HepG2 (cell line): ENCODE measurements at regions not wholly inside any gene's neighbourhood (a gene's known extent, or its start where the extent isn't known, plus 50 kb on each side); places are given as distances from the start of the nearest gene placed in this dataset.

ENCODE experiments used
- ARID5B ChIP-seq: IDR thresholded peaks from 2 replicates; pipeline ENCODE4 v1.4.0; 2020; ENCODE audit warnings: mild to moderate bottlenecking, missing genetic modification reagents
- CEBPB ChIP-seq: IDR thresholded peaks from 2 replicates; pipeline ENCODE4 v1.6.1; 2011; ENCODE audit warnings: low read depth, low read length, improper control_type of control experiment, borderline replicate concordance
- GATA4 ChIP-seq: sonication (generic); IDR thresholded peaks from 2 replicates; pipeline ENCODE4 v1.6.1; 2016; ENCODE audit warnings: antibody characterized with exemption, low read depth, borderline replicate concordance
- RBFOX2 ChIP-seq: fragments of 200-400 bp; formaldehyde crosslinking; IDR thresholded peaks from 2 replicates; pipeline ENCODE4 v1.6.1; 2017; ENCODE audit warnings: low read depth, mild to moderate bottlenecking, low read length
- REL ChIP-seq: sonication (generic); formaldehyde crosslinking; conservative IDR thresholded peaks from 2 replicates; pipeline ENCODE4 v1.8.0; 2022; ENCODE audit warnings: mild to moderate bottlenecking, missing genetic modification reagents, moderate library complexity
- SMYD3 ChIP-seq: sonication (generic); formaldehyde crosslinking; IDR thresholded peaks from 2 replicates; pipeline ENCODE4 v1.8.1; 2023; ENCODE audit warnings: mild to moderate bottlenecking, missing genetic modification reagents
- SOX5 ChIP-seq: IDR thresholded peaks from 2 replicates; pipeline ENCODE4 v1.6.1; 2016; ENCODE audit warnings: borderline replicate concordance
- SRSF9 ChIP-seq: fragments of 200-400 bp; formaldehyde crosslinking; IDR thresholded peaks from 2 replicates; pipeline ENCODE4 v1.6.1; 2018; ENCODE audit warnings: borderline replicate concordance, mild to moderate bottlenecking, low read depth, low read length; ENCODE audit not compliant: insufficient read depth, poor library complexity, severe bottlenecking
- ZNF644 ChIP-seq: IDR thresholded peaks from 2 replicates; pipeline ENCODE4 v1.6.1; 2016; ENCODE audit warnings: low read depth
- ZNF75D ChIP-seq: sonication (generic); formaldehyde crosslinking; IDR thresholded peaks from 2 replicates; pipeline ENCODE4 v1.8.1; 2023; ENCODE audit warnings: missing genetic modification reagents, mild to moderate bottlenecking, borderline replicate concordance
- TF ChIP-seq, protein P1 (sequence below): sonication (generic); formaldehyde crosslinking; IDR thresholded peaks from 2 replicates; pipeline ENCODE4 v1.4.0; 2020; ENCODE audit warnings: missing genetic modification reagents, mild to moderate bottlenecking, borderline replicate concordance
- TF ChIP-seq, protein P2 (sequence below): sonication (generic); formaldehyde crosslinking; IDR thresholded peaks from 2 replicates; pipeline ENCODE4 v1.4.0; 2020; ENCODE audit warnings: missing genetic modification reagents
- TF ChIP-seq, protein P3 (sequence below): sonication (generic); formaldehyde crosslinking; IDR thresholded peaks from 2 replicates; pipeline ENCODE4 v1.9.0; 2022; ENCODE audit warnings: low read depth, missing genetic modification reagents

DNA sequence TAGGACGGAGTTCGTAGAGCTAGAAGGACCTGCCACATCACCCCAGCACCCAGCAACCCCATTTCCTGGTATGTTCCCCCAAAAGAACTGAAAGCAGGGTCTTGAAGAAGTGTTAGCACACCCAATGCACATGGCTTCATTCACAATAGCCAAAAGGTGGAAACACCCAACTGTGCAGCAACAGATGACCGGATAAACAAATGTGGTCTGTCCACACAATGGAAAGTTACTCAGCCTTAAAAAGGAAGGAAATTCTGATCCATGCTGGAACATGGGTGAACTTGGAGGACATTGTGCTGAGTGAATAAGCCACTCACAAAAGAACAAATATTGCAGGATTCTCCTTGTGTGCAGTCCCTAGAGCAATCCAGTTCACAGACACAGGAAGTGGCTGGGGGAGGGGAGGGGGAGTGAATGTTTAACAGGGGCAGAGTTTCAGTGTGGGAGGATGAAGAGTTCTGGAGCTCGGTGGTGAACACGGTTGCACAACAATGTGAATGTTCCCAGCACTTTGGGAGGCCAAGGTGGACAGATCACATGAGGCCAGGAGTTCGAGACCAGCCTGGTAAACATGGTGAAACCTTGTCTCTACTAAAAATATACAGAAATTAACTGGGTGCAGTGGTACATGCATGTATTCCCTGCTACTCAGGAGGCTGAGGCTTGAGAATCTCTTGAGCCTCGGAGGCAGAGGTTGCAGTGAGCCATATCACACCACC lies 157.5 kb downstream of the NUP210 start (continued):
- peak; percentile 96 for TF ChIP-seq ARID5B (CRISPR knock-in tag)
- TF ChIP-seq, protein P1, sequence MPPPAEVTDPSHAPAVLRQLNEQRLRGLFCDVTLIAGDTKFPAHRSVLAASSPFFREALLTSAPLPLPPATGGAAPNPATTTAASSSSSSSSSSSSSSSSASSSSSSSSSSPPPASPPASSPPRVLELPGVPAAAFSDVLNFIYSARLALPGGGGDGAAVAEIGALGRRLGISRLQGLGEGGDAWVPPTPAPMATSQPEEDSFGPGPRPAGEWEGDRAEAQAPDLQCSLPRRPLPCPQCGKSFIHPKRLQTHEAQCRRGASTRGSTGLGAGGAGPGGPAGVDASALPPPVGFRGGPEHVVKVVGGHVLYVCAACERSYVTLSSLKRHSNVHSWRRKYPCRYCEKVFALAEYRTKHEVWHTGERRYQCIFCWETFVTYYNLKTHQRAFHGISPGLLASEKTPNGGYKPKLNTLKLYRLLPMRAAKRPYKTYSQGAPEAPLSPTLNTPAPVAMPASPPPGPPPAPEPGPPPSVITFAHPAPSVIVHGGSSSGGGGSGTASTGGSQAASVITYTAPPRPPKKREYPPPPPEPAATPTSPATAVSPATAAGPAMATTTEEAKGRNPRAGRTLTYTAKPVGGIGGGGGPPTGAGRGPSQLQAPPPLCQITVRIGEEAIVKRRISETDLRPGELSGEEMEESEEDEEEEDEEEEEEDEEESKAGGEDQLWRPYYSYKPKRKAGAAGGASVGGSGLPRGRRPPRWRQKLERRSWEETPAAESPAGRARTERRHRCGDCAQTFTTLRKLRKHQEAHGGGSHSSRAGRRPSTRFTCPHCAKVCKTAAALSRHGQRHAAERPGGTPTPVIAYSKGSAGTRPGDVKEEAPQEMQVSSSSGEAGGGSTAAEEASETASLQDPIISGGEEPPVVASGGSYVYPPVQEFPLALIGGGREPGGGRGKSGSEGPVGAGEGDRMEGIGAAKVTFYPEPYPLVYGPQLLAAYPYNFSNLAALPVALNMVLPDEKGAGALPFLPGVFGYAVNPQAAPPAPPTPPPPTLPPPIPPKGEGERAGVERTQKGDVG (CRISPR knock-in tag) = peak; percentile 79; the same call in 1 of the 2 replicates
- no peak for TF ChIP-seq RBFOX2
- TF ChIP-seq, protein P2, sequence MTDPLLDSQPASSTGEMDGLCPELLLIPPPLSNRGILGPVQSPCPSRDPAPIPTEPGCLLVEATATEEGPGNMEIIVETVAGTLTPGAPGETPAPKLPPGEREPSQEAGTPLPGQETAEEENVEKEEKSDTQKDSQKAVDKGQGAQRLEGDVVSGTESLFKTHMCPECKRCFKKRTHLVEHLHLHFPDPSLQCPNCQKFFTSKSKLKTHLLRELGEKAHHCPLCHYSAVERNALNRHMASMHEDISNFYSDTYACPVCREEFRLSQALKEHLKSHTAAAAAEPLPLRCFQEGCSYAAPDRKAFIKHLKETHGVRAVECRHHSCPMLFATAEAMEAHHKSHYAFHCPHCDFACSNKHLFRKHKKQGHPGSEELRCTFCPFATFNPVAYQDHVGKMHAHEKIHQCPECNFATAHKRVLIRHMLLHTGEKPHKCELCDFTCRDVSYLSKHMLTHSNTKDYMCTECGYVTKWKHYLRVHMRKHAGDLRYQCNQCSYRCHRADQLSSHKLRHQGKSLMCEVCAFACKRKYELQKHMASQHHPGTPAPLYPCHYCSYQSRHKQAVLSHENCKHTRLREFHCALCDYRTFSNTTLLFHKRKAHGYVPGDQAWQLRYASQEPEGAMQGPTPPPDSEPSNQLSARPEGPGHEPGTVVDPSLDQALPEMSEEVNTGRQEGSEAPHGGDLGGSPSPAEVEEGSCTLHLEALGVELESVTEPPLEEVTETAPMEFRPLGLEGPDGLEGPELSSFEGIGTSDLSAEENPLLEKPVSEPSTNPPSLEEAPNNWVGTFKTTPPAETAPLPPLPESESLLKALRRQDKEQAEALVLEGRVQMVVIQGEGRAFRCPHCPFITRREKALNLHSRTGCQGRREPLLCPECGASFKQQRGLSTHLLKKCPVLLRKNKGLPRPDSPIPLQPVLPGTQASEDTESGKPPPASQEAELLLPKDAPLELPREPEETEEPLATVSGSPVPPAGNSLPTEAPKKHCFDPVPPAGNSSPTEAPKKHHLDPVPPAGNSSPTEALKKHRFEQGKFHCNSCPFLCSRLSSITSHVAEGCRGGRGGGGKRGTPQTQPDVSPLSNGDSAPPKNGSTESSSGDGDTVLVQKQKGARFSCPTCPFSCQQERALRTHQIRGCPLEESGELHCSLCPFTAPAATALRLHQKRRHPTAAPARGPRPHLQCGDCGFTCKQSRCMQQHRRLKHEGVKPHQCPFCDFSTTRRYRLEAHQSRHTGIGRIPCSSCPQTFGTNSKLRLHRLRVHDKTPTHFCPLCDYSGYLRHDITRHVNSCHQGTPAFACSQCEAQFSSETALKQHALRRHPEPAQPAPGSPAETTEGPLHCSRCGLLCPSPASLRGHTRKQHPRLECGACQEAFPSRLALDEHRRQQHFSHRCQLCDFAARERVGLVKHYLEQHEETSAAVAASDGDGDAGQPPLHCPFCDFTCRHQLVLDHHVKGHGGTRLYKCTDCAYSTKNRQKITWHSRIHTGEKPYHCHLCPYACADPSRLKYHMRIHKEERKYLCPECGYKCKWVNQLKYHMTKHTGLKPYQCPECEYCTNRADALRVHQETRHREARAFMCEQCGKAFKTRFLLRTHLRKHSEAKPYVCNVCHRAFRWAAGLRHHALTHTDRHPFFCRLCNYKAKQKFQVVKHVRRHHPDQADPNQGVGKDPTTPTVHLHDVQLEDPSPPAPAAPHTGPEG (CRISPR knock-in tag) = peak; percentile 45; the same call in 1 of the 2 replicates
- TF ChIP-seq ZNF644 = peak; percentile 99
- no peak for TF ChIP-seq GATA4
- no peak for TF ChIP-seq SRSF9
- TF ChIP-seq ZNF75D (CRISPR knock-in tag) = no peak
- TF ChIP-seq SOX5 = peak; percentile 95
- TF ChIP-seq REL (CRISPR knock-in tag) = no peak
- TF ChIP-seq SMYD3 (CRISPR knock-in tag) = peak; percentile 60; the same call in 1 of the 2 replicates
- TF ChIP-seq CEBPB = peak; percentile 97
- TF ChIP-seq, protein P3, sequence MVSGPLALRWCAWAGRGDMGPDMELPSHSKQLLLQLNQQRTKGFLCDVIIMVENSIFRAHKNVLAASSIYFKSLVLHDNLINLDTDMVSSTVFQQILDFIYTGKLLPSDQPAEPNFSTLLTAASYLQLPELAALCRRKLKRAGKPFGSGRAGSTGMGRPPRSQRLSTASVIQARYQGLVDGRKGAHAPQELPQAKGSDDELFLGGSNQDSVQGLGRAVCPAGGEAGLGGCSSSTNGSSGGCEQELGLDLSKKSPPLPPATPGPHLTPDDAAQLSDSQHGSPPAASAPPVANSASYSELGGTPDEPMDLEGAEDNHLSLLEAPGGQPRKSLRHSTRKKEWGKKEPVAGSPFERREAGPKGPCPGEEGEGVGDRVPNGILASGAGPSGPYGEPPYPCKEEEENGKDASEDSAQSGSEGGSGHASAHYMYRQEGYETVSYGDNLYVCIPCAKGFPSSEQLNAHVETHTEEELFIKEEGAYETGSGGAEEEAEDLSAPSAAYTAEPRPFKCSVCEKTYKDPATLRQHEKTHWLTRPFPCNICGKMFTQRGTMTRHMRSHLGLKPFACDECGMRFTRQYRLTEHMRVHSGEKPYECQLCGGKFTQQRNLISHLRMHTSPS (CRISPR knock-in tag) = peak; percentile 58; the same call in 1 of the 2 replicates
